Progenitor cell of endocrine pancreas (in vitro differentiated cells): ENCODE measurements at regions not wholly inside any gene's neighbourhood (a gene's known extent, or its start where the extent isn't known, plus 50 kb on each side); places are given as distances from the start of the nearest gene placed in this dataset.

ENCODE experiments used
- DNase-seq: peaks from one replicate; pipeline ENCODE4 v3.0.0; 2021; ENCODE audit warnings: low spot score; ENCODE audit not compliant: unreplicated experiment
- H3K27ac Mint-ChIP-seq: 2 replicates; pipeline ENCODE4 v1.8.0; 2021; ENCODE audit warnings: mild to moderate bottlenecking, moderate library complexity, mixed read lengths
- H3K27me3 Mint-ChIP-seq: 2 replicates; pipeline ENCODE4 v1.8.0; 2021; ENCODE audit warnings: mixed read lengths
- H3K36me3 Mint-ChIP-seq: 2 replicates; pipeline ENCODE4 v1.8.0; 2022; ENCODE audit warnings: mixed read lengths; ENCODE audit not compliant: insufficient read depth
- H3K4me1 Mint-ChIP-seq: 2 replicates; pipeline ENCODE4 v1.8.0; 2021; ENCODE audit warnings: low read depth, mixed read lengths
- H3K4me3 Mint-ChIP-seq: 2 replicates; pipeline ENCODE4 v1.8.0; 2021; ENCODE audit warnings: low read depth, mild to moderate bottlenecking, moderate library complexity, mixed read lengths
- H3K9me3 Mint-ChIP-seq: 2 replicates; pipeline ENCODE4 v1.8.0; 2021; ENCODE audit warnings: low read depth, mixed read lengths
- CTCF ChIP-seq: fragments of 200-600 bp; sonication (generic); IDR thresholded peaks from one replicate; pipeline ENCODE4 v1.5.0; 2021; ENCODE audit warnings: antibody characterized with exemption, mild to moderate bottlenecking; ENCODE audit not compliant: unreplicated experiment

GRCh38 chr3:8400911-8401310, 100.7 kb upstream of the LMCD1 start:
- Mint-ChIP-seq H3K36me3 (no peaks in the 10 kb centered on the region), H3K27me3 (no peaks in the 10 kb centered on the region), H3K27ac (no peak overlapping the region), H3K4me1 (no peaks in the 10 kb centered on the region), H3K4me3 (no peak overlapping the region), H3K9me3 (peaks cover 5% of the 10 kb centered on the region)
- no peak for DNase-seq
- TF ChIP-seq CTCF, result no peak

- Mint-ChIP-seq H3K9me3 (peaks cover 11% of the 10 kb centered on the region), H3K4me1 (no peaks in the 10 kb centered on the region), H3K27ac (no peak overlapping the region), H3K36me3 (peaks cover 5% of the 10 kb centered on the region), H3K4me3 (no peak overlapping the region), H3K27me3 (no peaks in the 10 kb centered on the region)
- no peak for TF ChIP-seq CTCF
- DNase-seq, result no peak
Measured at GRCh38 chr3:8403996-8404395, 97.6 kb upstream of the LMCD1 start.

- Mint-ChIP-seq H3K27me3 (no peaks in the 10 kb centered on the region), H3K27ac (no peak overlapping the region), H3K4me3 (no peak overlapping the region), H3K9me3 (peaks cover 11% of the 10 kb centered on the region), H3K36me3 (peaks cover 5% of the 10 kb centered on the region), H3K4me1 (no peaks in the 10 kb centered on the region)
- DNase-seq, result no peak
- no peak for TF ChIP-seq CTCF
Measured at GRCh38 chr3:8405144-8405543, 96.5 kb upstream of the LMCD1 start.

GRCh38 chr3:8406479-8406878, 95.1 kb upstream of the LMCD1 start:
- no peaks in the 10 kb centered on the region for H3K4me1 Mint-ChIP-seq
- no peak overlapping the region for H3K4me3 Mint-ChIP-seq
- H3K9me3 Mint-ChIP-seq, result peaks cover 11% of the 10 kb centered on the region
- no peaks in the 10 kb centered on the region for H3K27me3 Mint-ChIP-seq
- DNase-seq, result no peak
- peaks cover 5% of the 10 kb centered on the region for H3K36me3 Mint-ChIP-seq
- no peak overlapping the region for H3K27ac Mint-ChIP-seq
- TF ChIP-seq CTCF, result no peak

- Mint-ChIP-seq H3K4me3 (no peak overlapping the region), H3K36me3 (no peaks in the 10 kb centered on the region), H3K4me1 (peaks cover 3% of the 10 kb centered on the region), H3K27ac (no peak overlapping the region), H3K9me3 (peaks cover 3% of the 10 kb centered on the region), H3K27me3 (no peaks in the 10 kb centered on the region)
- DNase-seq, result no peak
- no peak for TF ChIP-seq CTCF
Measured at GRCh38 chr3:8413337-8413926, 88.2 kb upstream of the LMCD1 start.
